ENCODE measurements at regions not wholly inside any gene's neighbourhood (a gene's known extent, or its start where the extent isn't known, plus 50 kb on each side); places are given as distances from the start of the nearest gene placed in this dataset.
A peak's percentile ranks its signal among the peaks of the same experiment; 100 is the strongest.

DNA sequence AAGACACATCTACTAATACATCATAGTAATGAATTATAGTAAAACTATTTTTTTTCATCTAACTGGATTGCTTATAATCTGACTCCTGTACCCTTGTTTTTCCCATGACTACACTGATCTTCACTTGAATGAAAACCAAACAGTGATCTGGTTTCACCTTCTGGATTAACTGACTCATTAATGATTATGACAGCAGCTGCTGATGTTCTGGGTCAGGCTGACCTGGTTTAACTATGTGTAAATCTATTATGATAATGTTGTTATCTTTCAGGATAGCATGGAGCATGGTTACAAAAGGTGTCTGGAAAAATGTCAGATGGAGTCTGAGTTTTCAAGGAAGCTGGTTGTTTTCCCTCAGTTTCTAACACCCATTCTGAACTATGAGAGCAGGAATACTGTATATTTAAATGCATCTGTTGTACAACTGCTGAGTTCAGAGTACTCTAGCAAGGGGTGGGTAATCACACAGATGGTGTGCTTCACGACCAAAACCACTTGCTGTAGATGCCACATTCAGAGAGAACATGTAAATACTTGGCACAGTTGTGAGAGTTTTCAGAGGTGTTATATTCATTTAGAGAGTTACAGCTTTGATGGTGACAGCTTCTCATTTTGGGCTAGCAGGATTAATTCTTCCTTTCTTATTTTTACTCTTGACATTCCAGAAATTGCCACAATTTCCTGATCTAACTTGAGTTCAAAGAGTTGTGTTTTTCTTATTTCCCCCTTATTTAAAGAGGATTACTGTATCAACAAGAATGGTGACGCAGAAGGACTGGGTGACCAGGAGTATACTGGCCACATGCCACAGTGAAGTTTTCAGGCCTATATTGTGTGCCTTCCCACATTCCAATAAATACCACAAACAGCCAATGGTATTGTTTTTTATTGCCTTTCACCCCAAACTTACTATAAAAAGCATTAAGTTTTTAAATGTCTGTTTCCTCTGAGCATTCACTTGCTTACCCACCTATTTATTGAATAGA is 249.7 kb upstream of the TET2 start:
- no peak for DNase-seq (ENCODE audit: low read depth)

DNA sequence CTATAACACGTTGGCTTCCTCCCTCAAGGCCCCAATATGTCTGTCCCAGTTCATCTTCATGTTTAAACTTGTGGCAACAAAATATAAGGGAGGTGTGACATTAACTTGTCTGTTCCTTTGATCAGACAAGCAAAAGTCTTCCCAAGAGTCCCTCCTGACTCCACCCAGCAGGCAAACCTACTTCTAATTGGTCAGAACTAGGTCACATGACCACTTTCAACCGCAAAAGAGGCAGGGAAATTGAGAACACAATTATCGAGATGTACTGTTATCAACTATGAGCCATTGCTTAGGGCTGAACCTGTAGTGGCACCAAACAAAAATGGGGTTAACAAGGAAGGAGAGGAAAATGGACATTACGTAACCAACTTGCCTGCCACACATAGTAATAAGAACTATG is 246.8 kb upstream of the TET2 start:
- DNase-seq (ENCODE audit: low read depth): no peak

DNA sequence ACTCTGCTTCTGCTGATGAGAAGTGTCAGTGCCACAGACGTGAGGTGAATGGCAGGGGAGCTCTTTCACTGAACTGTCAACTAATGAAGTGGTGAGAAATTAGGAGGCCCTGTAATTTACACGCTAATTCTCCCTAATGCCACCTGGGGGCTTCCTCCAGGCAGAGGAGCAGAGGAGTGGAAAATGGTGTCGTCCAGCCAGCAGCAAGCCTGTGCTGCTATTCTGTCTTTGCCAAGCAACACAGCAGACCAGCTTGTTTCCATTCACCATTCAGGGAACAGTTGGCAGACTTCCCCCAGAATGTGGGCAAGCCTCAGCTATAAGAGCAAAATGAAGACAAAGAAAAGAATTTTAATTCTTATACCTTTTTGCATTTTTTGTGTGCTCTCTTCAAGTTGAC is 245.2 kb upstream of the TET2 start:
- DNase-seq (ENCODE audit: low read depth): no peak

DNA sequence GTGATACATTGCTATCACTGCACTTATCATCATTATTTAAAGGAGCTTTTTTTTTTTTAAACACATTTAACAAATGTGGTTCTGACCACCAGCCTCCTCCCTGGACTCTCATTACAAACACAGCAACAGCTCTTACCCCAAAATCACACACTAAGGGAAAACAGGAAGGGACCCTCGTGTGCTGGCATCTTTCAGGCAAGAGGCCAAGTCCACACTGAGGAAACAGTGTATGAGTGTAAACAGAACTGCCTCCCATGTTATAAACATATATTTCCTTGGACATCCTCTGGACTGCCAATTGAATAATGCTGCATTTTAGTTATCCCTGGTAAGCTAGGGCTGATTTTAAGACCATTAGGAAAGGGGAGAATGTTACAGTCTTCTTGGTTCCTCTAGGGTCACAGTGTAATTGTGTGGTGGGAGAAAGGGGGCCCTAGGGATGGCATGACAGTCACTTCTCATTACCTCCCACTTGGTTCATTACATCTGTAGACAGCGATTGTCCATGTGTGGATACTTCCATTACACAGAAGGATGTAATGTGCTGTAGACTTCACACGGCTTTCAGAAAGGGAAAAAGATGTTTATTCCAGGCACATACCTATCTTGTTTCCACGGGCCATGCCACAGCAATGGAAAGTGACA is 244.6 kb upstream of the TET2 start:
- DNase-seq (ENCODE audit: low read depth): no peak

DNA sequence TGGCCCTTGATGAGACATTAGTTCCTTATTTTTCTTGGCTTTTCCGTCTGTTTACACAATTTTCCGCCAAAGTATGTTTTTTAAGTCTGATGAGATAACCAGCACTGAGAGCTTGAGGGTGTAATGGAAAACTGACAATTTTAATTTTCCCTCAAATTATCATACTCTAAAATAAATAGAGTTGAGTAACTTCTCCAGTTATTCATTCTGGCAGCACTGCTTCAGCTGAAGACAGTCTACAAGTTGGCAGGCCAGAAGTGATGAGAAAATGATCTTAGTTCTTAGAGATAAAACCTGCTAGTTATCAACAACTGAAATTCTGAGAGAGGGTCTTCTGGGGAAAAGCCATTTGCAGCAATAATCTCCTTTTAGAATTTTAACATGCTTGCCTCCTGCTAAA is 241.6 kb upstream of the TET2 start:
- no peak for DNase-seq (ENCODE audit: low read depth)

DNA sequence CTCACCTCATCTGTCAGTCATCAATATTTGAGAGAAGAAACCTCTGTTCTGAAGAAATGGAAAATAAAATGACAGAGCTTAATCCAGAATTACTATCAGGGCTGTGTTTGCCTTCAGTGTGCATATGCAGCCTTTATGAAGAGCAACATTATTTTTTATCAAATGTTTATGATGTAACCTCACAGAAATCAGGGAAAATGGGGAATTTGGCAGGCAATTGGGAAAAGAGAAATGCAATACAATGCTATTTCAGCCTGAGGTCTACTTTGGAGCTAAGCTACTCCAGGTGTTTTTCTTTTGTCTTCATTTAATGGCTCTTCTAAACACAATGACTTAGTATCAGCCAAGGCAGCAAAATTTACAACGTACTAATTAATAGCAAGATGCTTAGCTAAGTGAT is 241.1 kb upstream of the TET2 start:
- no peak for DNase-seq (ENCODE audit: low read depth)

DNA sequence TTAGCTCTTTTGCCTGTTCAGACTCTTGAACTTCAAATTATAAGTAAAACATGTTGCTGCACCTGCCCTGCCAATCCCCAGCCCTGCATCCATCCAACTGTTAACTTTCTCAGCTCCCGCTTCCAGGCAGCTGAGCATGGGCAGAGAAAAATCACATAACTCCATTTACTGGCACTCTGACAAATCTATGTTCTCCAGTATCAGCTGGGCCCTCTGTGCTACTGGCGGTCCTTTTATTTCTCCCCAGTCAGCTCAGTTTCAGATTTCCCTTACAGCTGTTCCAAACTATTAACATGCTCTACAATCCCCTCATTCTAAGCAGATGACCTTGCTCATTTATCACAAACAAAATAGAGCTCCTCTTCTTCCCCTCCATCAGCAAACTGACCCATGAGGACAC is 240.4 kb upstream of the TET2 start:
- DNase-seq (ENCODE audit: low read depth): no peak

DNA sequence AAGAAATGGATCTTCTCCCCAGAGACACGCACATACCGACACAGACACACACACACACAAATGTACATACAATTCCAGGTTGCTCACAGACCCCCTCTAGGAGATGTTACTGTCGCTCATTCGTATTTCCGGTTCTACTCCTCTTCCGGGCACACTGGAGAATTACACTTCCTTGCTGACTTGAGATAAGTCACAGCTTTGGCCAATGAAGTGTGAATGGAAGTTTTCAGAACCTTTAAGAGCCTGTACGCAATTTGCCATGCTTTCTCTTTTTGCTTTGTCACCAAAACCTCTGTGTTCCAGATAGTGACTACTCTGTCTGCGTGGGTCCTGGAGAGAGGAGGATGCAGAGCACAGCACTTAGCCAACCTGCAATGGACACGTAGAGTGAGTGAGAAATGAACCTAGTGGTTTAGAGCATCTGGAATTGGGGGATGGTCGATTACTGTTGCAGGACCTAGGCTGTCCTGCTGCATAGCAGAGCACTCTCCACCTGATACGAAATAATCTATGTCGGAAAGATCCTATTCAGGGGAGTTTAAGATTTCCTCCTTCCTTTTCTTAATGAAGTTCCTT is 239.5 kb upstream of the TET2 start:
- no peak for DNase-seq (ENCODE audit: low read depth)

DNA sequence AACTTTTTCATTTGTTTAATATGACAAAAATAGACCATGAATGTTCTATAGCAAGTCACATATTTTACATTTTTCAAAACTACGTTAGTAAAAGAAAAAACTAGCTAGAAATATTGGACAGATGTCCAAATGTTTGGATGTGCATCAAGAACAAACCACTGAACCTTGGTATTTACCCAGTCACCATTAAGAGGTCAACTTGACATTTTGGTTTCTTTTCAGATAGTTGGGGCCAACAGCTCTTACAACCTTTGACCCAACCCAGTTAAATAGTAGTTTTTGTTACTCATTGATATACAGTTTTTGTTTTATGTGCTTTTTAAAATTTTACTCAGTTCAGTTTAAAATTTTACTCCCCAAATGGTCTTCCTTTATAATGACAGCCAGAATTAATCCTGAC is 238.7 kb upstream of the TET2 start:
- no peak for DNase-seq (ENCODE audit: low read depth)

DNA sequence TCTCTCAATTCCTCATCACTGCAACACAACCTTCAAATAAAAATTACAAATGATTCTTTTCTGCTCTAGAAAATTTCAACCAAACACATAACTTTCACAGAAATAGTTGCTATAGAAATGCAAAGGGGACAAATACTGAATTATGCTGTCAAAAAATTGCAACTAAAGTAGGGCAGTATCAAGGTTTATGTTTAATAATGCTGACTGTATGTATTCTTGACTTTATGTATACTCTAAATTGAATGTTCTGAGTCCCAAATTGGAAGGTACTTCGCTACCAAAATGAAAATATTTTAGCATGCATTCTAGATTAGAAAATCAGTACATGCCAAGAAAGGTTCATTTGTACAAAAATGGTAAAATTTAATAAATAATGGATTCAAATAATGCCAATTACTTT is 237.3 kb upstream of the TET2 start:
- no peak for DNase-seq (ENCODE audit: low read depth)

DNA sequence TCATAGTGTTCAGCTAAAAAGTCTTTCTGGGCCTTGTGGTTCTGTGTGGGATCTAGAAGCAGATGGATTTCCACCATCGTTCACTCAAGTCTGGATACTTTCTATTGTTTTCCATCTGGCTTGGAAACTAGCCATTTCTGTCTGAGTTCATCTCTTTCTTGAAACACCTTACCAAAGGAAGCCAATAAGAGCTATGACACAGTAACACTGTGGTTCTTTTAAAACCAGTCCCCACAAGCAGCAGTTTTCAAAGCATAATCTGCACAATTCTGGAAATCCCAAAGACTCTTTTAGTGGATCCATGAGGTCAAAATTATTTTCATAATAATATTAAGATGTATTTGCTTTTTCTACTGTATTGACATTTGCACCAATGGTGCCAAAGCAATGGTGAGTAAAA is 234.2 kb upstream of the TET2 start:
- DNase-seq (ENCODE audit: low read depth): no peak

DNA sequence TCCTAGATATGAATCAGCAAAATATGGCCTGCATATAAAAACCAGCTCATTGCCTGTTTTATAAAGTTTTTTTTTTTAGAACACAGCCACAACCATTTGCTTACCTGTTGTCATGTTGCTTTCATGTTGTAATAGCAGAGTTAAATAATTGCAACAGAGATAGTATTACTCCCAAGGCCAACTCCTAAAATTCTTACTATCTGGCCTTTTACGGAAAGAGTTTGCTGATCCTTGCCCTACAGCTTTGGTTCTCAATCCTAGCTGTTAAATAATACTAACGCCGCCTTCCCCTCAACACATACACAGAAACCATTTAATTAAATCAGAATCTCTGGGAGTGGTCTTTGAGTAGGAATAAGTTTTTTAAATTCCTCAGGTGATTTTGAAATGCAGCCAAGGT is 231.3 kb upstream of the TET2 start:
- no peak for DNase-seq (ENCODE audit: low read depth)

DNA sequence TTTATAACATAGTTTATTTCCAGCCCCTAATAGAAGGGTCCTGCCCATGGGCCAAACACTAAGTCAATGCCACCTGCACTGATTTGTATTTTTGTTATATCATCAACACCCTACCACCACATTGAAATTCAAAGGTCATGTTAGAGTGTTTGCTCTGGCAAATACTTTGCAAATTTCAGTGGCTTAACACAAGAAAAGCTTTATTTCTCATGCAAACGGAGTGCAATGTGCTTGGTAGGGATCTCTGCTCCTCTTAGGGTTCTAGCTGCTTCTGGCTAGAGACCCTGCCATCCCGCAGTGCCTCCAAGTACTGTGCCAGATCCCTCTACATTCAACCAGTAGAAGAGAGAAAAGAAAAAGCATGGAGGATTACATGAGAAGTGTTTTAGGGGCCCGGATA is 230.8 kb upstream of the TET2 start:
- DNase-seq (ENCODE audit: low read depth): no peak

DNA sequence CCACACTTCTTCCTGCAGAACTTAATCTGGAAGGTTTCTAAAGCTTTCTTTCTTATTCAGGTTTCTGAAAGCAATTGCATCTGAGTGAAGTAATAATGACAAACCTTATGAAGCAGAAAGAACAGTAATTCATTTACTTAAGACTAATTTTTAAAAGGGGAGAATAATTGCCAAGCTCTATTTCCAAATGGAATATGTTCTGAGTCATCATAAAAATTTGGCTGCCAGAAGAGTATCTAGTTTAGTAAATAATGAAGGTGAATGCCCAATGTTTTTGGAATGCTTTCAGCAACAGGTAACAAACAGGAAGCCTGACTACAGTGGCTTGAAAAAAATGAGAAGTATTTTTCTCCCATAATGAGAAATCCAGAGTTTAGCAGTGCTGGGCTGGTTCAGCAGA is 227.3 kb upstream of the TET2 start:
- DNase-seq (ENCODE audit: low read depth): no peak

DNA sequence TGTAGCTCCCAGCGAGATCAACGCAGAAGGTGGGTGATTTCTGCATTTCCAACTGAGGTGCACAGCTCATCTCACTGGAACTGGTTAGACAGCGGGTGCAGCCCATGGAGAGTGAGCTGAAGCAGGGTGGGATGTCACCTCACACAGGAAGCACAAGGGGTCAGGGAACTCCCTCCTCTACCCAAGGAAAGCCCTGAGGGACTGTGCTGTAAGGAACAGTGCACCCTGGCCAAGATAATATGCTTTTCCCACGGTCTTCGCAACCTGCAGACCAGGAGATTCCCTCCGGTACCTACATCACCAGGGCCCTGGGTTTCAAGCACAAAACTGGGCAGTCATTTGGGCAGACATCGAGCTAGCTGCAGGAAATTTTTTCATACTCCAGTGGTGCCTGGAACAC is 216.4 kb upstream of the TET2 start:
- DNase-seq (ENCODE audit: low read depth): no peak

DNA sequence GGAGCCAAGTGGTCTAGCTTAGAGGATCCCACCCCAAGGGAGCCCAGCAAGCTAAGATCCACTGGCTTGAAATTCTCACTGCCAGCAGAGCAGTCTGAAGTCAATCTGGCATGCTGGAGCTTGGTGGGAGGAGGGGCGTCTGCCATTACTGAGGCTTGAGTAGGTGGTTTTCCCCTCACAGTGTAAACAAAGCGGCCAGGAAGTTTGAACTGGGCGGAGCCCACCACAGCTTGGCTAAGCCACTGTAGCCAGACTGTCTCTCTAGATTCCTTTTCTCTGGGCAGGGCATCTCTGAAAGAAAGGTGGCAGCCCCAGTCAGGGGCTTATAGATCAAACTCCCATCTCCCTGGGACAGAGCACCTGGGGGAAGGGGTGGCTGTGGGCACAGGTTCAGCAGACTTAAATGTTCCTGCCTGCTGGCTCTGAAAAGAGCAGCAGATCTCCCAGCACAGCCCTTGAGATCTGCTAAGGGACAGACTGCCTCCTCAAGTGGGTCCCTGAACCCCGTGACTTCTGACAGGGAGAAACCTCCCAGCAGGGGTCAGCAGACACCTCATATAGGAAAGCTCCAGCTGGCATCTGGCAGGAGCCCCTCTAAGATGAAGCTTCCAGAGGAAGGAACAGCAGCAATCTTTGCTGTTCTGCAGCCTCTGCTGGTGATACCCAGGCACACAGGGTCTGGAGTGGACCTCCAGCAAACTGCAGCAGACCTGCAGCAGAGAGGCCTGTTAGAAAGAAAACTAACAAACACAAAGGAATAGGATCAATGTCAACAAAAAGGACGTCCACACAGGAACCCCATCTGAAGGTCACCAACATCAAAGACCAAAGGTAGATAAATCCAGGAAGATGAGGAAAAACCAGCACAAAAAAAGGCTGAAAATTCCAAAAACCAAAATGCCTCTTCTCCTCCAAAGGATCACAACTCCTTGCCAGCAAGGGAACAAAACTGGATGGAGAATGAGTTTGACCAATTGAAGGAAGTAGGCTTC is 215.6 kb upstream of the TET2 start:
- peak; percentile 5 for DNase-seq (ENCODE audit: low read depth)

DNA sequence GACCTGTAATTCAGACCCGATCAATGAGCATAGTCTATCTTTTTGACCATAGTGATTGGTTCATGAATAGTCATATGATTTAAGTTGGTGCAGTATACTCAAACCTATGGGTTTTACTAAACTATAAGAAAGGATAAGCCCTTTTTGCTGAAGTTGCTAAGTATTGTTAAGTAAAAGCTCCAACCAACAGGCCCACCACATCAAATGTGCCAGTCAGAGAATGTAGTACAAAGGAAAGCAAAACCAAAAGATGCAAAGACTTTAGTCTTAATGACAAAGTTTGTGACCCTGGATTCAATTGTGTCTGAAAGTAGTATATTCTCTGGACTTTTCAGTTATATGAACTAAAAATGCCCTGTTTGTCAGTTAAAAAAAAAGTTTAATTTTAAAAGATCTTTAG is 208.1 kb upstream of the TET2 start:
- DNase-seq (ENCODE audit: low read depth): no peak

DNA sequence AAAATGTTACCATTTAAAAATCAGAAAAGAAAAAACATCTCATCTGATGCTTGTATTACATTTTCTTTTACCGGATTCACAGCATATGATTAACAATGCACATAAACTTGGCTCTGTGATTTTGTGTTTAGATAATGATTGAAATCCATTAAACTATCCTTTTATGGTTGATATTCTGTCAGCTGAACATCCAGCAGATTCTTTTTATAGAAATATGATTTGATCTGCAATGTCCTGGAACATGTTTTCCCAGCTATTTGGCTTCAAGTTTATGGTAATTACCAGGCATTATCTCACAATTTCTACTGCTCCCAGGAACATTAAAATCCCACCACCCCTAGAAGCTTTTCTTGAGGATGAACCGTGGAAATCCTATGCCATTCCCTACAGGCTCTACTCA is 205.7 kb upstream of the TET2 start:
- DNase-seq (ENCODE audit: low read depth): no peak

DNA sequence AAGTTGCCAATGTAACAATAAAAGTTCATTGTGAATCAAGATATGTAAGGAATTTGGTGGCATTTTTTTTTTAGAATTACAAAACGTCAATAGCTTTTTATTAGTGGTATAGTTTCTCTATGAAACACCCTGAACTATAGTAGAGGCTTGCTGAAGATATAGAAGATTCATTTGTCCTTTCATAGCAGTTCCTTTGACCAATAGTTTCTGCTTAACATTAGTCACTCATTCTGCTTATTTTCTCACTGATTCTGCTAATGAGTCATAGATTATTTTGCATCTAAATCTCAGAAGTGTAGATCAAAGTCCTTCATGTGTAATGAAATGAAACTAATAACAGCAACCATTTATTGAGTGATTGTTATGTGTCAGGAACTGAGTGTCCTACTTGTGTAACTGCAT is 205.0 kb upstream of the TET2 start:
- no peak for DNase-seq (ENCODE audit: low read depth)

DNA sequence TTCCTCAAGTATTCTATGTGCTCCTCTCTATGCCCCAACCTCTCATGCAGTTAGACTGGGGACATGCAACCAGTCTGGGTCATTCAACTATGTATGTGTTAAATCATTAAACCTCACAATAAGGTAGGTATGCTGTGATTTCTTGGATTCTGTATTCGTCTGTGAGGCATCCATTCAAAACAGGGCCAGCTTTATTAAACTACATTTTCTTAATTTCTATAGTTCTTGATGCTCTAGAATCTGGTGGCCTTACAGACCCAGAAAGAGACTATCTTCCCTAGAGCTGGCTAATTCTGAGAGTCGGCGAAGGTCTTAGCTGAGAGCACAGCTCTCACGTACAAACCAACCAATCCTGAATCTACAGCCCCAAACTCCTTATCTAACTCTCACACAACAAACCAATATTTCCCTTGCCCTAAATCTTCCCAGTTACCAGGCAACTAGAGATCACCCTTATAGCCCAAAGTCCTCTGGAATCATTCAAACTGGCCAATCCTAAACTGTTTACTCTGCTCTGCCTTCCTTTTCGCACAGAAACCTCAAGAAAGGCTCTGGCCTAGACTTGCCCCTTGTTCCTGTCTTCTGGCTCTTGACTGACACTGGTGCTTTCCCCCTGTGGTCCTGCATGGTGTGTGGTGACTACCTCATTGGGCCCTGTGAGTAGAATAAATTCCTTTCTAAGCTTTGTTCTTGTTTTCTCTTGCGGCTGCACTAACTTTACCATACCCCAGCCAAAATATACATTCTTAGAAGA is 203.5 kb upstream of the TET2 start:
- no peak for DNase-seq (ENCODE audit: low read depth)

DNA sequence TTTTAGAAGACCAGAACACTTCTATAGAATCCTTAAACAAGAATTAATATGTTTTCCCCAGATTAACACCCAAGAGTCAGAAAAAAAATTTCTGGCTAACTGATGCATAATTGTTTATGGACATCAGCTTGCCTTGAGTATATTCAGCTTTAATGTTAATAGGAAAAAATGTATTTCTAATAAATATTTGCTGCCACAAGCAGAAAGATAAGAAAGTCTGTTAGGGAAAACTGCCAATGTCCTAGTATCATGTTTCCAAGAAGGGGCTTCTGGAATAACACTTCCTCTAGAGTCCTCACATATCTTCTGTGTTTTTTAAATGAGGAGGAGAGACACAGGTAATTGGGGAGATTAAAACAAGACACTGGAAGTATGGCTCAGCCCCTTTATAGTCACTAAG is 202.1 kb upstream of the TET2 start:
- no peak for DNase-seq (ENCODE audit: low read depth)

All from GM04504 (cell line).